ENCODE measurements at regions not wholly inside any gene's neighbourhood (a gene's known extent, or its start where the extent isn't known, plus 50 kb on each side); places are given as distances from the start of the nearest gene placed in this dataset.
"Not testable (repeated sequence)": the region's sequence is repeated elsewhere in the genome, so short reads cannot be mapped to it uniquely, and the experiment has no call there.

DNA sequence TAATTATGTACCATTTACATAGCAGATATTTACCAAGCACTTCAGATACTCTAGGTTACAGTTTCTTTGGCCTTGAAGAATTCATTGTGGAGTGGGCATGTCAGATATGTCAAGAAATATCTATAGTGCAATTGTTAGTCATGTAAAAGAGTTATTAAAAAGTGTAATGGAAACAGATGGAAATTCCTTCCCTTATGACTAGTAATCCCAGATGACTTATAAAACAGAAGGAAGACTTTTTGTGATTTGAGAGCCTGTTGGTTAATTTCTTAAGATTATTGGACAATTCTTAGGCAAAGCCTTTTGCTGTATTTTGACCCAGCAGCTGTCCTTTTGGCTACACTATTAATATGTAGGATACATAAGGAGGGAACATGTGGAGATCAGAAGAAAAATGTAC, 708.9 kb upstream of the NECTIN3 start:
- DNase-seq (no peak), ATAC-seq (no peak)
- H3K27ac ChIP-seq: no peak overlapping the region
- H3K36me3 ChIP-seq: no peaks in the 10 kb centered on the region
- intact Hi-C loops (cut with DNase I): no loop called here
- no peaks in the 10 kb centered on the region for H3K9me3 ChIP-seq
- TF ChIP-seq, protein P1, sequence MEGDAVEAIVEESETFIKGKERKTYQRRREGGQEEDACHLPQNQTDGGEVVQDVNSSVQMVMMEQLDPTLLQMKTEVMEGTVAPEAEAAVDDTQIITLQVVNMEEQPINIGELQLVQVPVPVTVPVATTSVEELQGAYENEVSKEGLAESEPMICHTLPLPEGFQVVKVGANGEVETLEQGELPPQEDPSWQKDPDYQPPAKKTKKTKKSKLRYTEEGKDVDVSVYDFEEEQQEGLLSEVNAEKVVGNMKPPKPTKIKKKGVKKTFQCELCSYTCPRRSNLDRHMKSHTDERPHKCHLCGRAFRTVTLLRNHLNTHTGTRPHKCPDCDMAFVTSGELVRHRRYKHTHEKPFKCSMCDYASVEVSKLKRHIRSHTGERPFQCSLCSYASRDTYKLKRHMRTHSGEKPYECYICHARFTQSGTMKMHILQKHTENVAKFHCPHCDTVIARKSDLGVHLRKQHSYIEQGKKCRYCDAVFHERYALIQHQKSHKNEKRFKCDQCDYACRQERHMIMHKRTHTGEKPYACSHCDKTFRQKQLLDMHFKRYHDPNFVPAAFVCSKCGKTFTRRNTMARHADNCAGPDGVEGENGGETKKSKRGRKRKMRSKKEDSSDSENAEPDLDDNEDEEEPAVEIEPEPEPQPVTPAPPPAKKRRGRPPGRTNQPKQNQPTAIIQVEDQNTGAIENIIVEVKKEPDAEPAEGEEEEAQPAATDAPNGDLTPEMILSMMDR (IDR thresholded peaks at IDR 0.05): no peak
- no peak overlapping the region for H3K4me3 ChIP-seq
- H3K27me3 ChIP-seq: no peaks in the 10 kb centered on the region
- H3K4me1 ChIP-seq: no peaks in the 10 kb centered on the region

DNA sequence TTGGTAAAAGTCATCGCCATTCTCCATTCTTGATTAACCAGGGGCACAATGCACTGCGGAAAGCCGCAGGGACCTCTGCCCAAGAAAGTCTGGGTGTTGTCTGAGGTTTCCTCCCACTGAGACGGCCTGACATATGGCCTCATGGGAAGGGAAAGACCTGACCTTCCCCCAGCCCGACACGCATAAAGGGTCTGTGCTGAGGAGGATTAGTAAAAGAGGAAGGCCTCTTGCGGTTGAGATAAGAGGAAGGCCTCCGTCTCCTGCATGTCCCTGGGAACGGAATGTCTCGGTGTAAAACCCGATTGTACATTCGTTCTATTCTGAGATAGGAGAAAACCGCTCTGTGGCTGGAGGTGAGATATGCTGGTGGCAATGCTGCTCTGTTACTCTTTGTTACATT, 704.3 kb upstream of the NECTIN3 start:
- H3K27ac ChIP-seq; H3K4me1 ChIP-seq; ATAC-seq; H3K4me3 ChIP-seq; H3K36me3 ChIP-seq; DNase-seq; H3K27me3 ChIP-seq; intact Hi-C loops (cut with DNase I); H3K9me3 ChIP-seq: not testable (repeated sequence)

DNA sequence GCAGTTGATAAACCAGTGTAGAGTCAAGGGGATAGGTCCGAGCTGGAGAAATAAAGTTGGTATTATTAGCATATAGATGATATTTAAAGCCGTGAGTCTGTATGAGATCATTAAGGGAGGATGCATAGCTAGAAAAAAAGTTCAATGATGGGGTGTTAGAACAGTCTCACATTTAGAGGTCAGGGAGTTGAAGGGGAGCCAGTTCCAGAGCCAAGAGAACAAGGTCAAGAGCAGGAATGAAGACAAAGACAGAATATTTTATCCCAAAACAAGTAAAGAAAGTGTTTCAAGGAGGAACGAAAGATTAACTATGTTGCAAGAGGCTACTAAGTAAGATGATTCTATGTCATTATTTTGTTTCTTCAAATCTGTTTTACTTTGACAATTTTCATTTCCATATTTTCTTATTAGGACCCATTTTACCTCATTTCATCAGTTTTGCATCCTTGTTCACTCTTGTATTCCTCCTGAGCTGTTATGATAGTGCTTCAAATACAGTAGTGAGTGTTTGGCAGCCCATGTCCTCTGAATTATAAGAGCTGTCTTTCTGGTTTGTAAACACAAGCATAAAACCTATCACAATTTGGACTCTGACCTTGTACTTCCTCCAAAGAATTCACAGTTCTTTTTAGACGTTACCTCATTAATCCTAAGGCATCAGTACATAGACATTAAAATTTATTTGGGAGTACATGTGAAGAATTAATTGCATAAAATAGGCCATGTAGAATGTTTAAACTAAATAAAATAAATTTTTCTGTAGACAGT, 695.7 kb upstream of the NECTIN3 start:
- Histone ChIP-seq H3K27ac (no peak overlapping the region), H3K4me3 (no peak overlapping the region), H3K9me3 (no peaks in the 10 kb centered on the region), H3K4me1 (no peaks in the 10 kb centered on the region), H3K36me3 (no peaks in the 10 kb centered on the region), H3K27me3 (no peaks in the 10 kb centered on the region)
- intact Hi-C loops (cut with DNase I): no loop called here
- no peak for ATAC-seq
- no peak for DNase-seq
- TF ChIP-seq, protein P1 (IDR thresholded peaks at IDR 0.05): no peak

DNA sequence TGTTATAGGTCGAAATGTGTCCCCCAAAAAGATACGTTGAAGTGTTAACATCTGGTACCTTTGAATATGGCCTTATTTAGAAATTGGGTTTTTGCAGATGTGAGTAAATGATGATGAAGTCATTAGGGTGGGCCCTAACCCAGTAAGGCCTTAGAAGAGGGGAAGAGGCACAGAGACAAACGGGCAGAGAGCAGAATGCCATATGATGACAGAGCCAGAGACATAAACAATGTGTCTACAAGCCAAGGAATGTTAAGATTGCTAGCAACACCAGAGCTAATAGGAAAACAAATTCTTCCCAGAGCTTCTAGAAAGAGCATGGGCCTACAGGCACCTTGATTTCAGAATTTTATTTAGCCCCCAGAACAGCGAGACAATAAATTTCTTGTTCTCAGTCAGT, 693.1 kb upstream of the NECTIN3 start:
- TF ChIP-seq, protein P1 (IDR thresholded peaks at IDR 0.05): no peak
- no peak for DNase-seq
- no peak overlapping the region for H3K27ac ChIP-seq

DNA sequence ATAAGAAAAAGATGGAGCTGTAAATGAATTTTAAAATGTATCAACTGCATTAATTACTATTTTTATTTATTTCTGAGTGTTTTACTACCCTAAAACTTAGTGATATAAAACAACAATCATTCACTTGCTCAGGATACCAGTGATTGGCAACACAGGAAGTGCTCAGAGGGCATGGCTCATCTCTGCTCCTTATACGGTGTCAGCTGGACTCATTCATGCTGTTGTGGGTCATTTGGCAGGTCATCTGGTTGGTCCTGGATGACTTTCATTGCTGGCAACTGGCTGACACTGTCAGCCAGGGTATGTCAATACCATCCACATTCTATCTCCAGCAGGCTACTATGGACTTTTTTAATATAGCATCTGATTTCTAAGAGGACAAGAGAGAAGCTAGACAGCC, 689.6 kb upstream of the NECTIN3 start:
- no peak for DNase-seq
- H3K27ac ChIP-seq: no peak overlapping the region
- TF ChIP-seq, protein P1 (IDR thresholded peaks at IDR 0.05): no peak
- intact Hi-C loops (cut with DNase I): no loop called here
- H3K4me1 ChIP-seq: no peaks in the 10 kb centered on the region
- H3K9me3 ChIP-seq: no peaks in the 10 kb centered on the region
- H3K4me3 ChIP-seq: no peak overlapping the region
- no peaks in the 10 kb centered on the region for H3K36me3 ChIP-seq
- no peaks in the 10 kb centered on the region for H3K27me3 ChIP-seq
- no peak for ATAC-seq

More for the DNA sequence above, 693.1 kb upstream of the NECTIN3 start:
- Histone ChIP-seq H3K36me3 (no peaks in the 10 kb centered on the region), H3K27me3 (no peaks in the 10 kb centered on the region), H3K4me1 (no peaks in the 10 kb centered on the region), H3K4me3 (no peak overlapping the region), H3K9me3 (no peaks in the 10 kb centered on the region)
- intact Hi-C loops (cut with DNase I): no loop called here
- ATAC-seq: no peak

DNA sequence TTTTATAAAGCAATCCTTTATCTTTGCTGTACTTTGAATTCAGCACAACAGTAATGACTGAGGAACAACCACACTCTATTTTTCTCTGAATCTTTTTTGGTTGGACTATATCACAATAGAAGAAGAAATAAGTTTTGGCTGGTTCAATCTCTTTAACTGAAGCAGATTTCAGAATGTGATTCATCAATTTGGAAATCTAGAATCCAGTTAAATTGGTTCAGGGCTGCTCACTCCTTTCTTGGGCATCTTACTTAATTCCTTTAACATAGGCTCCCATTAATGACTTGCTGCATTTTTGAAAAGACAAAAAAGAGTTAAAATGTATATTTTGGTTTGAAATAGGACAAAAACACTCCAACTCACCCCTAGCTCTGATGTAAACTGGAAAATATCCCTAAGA, 688.3 kb upstream of the NECTIN3 start:
- Histone ChIP-seq H3K4me1 (no peaks in the 10 kb centered on the region), H3K9me3 (no peaks in the 10 kb centered on the region), H3K4me3 (no peak overlapping the region), H3K27ac (no peak overlapping the region), H3K36me3 (no peaks in the 10 kb centered on the region), H3K27me3 (no peaks in the 10 kb centered on the region)
- ATAC-seq (no peak), DNase-seq (no peak)
- TF ChIP-seq, protein P1 (IDR thresholded peaks at IDR 0.05): no peak
- intact Hi-C loops (cut with DNase I): no loop called here

Data from upper lobe of right lung (tissue), 1 donor.